GM13977 (cell line): ENCODE measurements at regions not wholly inside any gene's neighbourhood (a gene's known extent, or its start where the extent isn't known, plus 50 kb on each side); places are given as distances from the start of the nearest gene placed in this dataset.
A peak's percentile ranks its signal among the peaks of the same experiment; 100 is the strongest.

Experiments
- DNase-seq: peaks from one replicate; pipeline ENCODE4 v3.0.0; 2012; ENCODE audit warnings: low spot score
- CTCF ChIP-seq: IDR thresholded peaks from 2 replicates; pipeline ENCODE4 v1.5.1; 2012; ENCODE audit warnings: mild to moderate bottlenecking, control low read depth; ENCODE audit not compliant: insufficient read depth; ENCODE audit errors: extremely low read depth, missing control alignments
- in situ Hi-C: fragments of 300-500 bp; cut with MboI; formaldehyde crosslinking; loops from one replicate; pipeline ENCODE4 v1.12.0; 2022; ENCODE audit warnings: low sequenced_read_pairs, low pct_unique_long_range_greater_than_20kb, mixed read lengths, inconsistent platforms; ENCODE audit not compliant: unreplicated experiment

- in situ Hi-C loops = no loop called here
- TF ChIP-seq CTCF = peak; percentile 20
- no peak for DNase-seq
Observed at GRCh38 chrX:94576367-94577004, 902.5 kb downstream of the FAM133A start.

- no peak for DNase-seq
- TF ChIP-seq CTCF = no peak
- in situ Hi-C loops = no loop called here
Observed at GRCh38 chrX:94600077-94600476, 926.1 kb downstream of the FAM133A start.

- no peak for DNase-seq
- TF ChIP-seq CTCF = no peak
- in situ Hi-C loops = no loop called here
Observed at GRCh38 chrX:94612140-94612539, 938.1 kb downstream of the FAM133A start.

GRCh38 chrX:94633237-94633636 lies 959.2 kb downstream of the FAM133A start:
- no peak for DNase-seq
- TF ChIP-seq CTCF = no peak
- in situ Hi-C loops = no loop called here

GRCh38 chrX:94635003-94635402 lies 961.0 kb downstream of the FAM133A start:
- no peak for TF ChIP-seq CTCF
- in situ Hi-C loops = no loop called here
- DNase-seq = no peak

GRCh38 chrX:94645726-94646125 lies 971.7 kb downstream of the FAM133A start:
- in situ Hi-C loops = no loop called here
- no peak for TF ChIP-seq CTCF
- no peak for DNase-seq
